ENCODE measurements at regions not wholly inside any gene's neighbourhood (a gene's known extent, or its start where the extent isn't known, plus 50 kb on each side); places are given as distances from the start of the nearest gene placed in this dataset.

DNA sequence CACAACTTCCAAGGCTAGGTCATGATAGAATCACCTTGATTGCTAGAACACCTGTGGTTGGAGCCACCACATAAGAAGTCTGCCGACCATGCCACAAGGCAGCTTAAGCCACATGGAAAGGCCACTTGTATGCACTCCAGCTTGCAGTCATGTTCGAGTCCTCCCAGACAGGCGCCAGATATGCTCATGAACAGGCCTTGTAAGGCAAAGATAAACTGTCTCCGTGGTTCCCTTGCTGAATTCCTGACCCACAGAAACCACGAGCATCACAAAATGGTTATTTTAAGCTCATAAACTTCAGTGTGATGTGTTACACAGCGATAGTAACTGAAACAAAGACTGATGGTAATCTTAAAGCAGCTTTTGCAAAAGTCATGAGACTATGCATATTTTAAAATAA, 188.4 kb upstream of the DAPK1 start:
- no peak for TF ChIP-seq BRCA1 (IDR thresholded peaks at IDR 0.05; ENCODE audit: low read depth, low read length)
- no peak for TF ChIP-seq CEBPB (IDR thresholded peaks at IDR 0.05; ENCODE audit: low read depth, low read length)
